SK-N-MC (cell line): ENCODE measurements at regions not wholly inside any gene's neighbourhood (a gene's known extent, or its start where the extent isn't known, plus 50 kb on each side); places are given as distances from the start of the nearest gene placed in this dataset.

Experiments
- EZH2 ChIP-seq: fragments of 200-600 bp; sonication (generic); IDR thresholded peaks from one replicate; pipeline ENCODE4 v1.6.1; 2017; ENCODE audit warnings: antibody characterized with exemption
- FOXP2 ChIP-seq: optimal IDR thresholded peaks from 2 replicates; pipeline ENCODE3; 2011; ENCODE audit warnings: mild to moderate bottlenecking, moderate library complexity; ENCODE audit not compliant: insufficient read depth; ENCODE audit errors: extremely low read length, control extremely low read depth
- POLR2AphosphoS5 ChIP-seq: IDR thresholded peaks from 2 replicates; pipeline ENCODE4 v1.6.1; 2012; ENCODE audit warnings: mild to moderate bottlenecking, low read depth, low read length, borderline replicate concordance

GRCh38 chr10:118900617-118901016, 128.9 kb upstream of the NANOS1 start:
- no peak for TF ChIP-seq EZH2
- TF ChIP-seq POLR2AphosphoS5: no peak
- no peak for TF ChIP-seq FOXP2
